SK-N-SH (cell line): ENCODE measurements at regions not wholly inside any gene's neighbourhood (a gene's known extent, or its start where the extent isn't known, plus 50 kb on each side); places are given as distances from the start of the nearest gene placed in this dataset.

Experiments used
- CTCF ChIA-PET: fragments of 300-600, 350-600 bp; formaldehyde crosslinking; extraction: SDS; loops from one replicate; lab custom pipeline; 2021; lab: Yijun Ruan, JAX
- POLR2A ChIA-PET: fragments of 350-600 bp; sonication (Branson Sonifier 250); formaldehyde crosslinking; extraction: SDS; loops from one replicate; lab custom pipeline; 2020; ENCODE audit warnings: antibody characterized with exemption, inconsistent platforms; lab: Yijun Ruan, JAX
- DNase-seq: peaks from one replicate; pipeline ENCODE4 v3.0.0; 2012
- H2AFZ ChIP-seq: fragments of 200-600 bp; sonication (generic); 2 replicates; pipeline ENCODE4 v1.8.1; 2016; ENCODE audit warnings: antibody characterized with exemption, mild to moderate bottlenecking, low read depth
- H3F3A ChIP-seq: fragments of 200-600 bp; sonication (generic); replicated peaks from 2 replicates; pipeline ENCODE3; 2016; ENCODE audit warnings: antibody characterized with exemption, mild to moderate bottlenecking; ENCODE audit not compliant: insufficient read depth
- H3K27ac ChIP-seq, 2 experiments: fragments of 200-500 bp in 1 of 2; fragments of 200-600 bp in 1 of 2; sonication (Bioruptor generic) in 1 of 2; sonication (generic), shearing (Covaris generic) in 1 of 2; 2 replicates each; pipeline versions ENCODE4 v1.5.1 to v1.6.1; 2014 to 2016; ENCODE audit warnings: low read depth in 2 of 2, inconsistent platforms in 1 of 2, low read length in 1 of 2, mild to moderate bottlenecking in 1 of 2, mixed read lengths in 1 of 2
- H3K27me3 ChIP-seq: fragments of 200-600 bp; sonication (generic), shearing (Covaris generic); 2 replicates; pipeline ENCODE4 v1.6.1; 2016; ENCODE audit warnings: mixed run types; ENCODE audit not compliant: insufficient read depth
- H3K36me3 ChIP-seq, 2 experiments: fragments of 200-500 bp in 1 of 2; fragments of 200-600 bp in 1 of 2; sonication (Bioruptor generic) in 1 of 2; sonication (generic) in 1 of 2; replicated peaks in 1 of 2; 2 replicates each; pipeline versions ENCODE3 to v1.5.1; 2014 to 2016; ENCODE audit warnings: low read length in 1 of 2, mild to moderate bottlenecking in 1 of 2; ENCODE audit not compliant: insufficient read depth in 2 of 2, control insufficient read depth in 1 of 2
- H3K4me1 ChIP-seq, 2 experiments: fragments of 200-500 bp in 1 of 2; fragments of 200-600 bp in 1 of 2; sonication (Bioruptor generic) in 1 of 2; sonication (generic), shearing (Covaris generic) in 1 of 2; 2 replicates each; pipeline versions ENCODE4 v1.5.1 to v1.6.1; 2014 to 2016; ENCODE audit warnings: low read depth in 1 of 2, low read length in 1 of 2, mixed run types in 1 of 2; ENCODE audit not compliant: insufficient read depth in 2 of 2, control insufficient read depth in 1 of 2
- H3K4me2 ChIP-seq: fragments of 200-600 bp; sonication (generic), shearing (Covaris generic); 2 replicates; pipeline ENCODE4 v1.6.1; 2017; ENCODE audit warnings: mixed run types
- H3K4me3 ChIP-seq, 2 experiments: fragments of 200-500 bp in 1 of 2; fragments of 200-600 bp in 1 of 2; sonication (Bioruptor generic) in 1 of 2; sonication (generic), shearing (Covaris generic) in 1 of 2; 2 replicates each; pipeline versions ENCODE4 v1.5.1 to v1.8.1; 2014 to 2016; ENCODE audit warnings: low read depth in 2 of 2, inconsistent platforms in 1 of 2, low read length in 1 of 2, mild to moderate bottlenecking in 1 of 2, mixed read lengths in 1 of 2, moderate library complexity in 1 of 2
- H3K79me2 ChIP-seq: fragments of 200-600 bp; sonication (generic); 2 replicates; pipeline ENCODE4 v1.8.1; 2017; ENCODE audit warnings: mild to moderate bottlenecking; ENCODE audit not compliant: insufficient read depth
- H3K9ac ChIP-seq: fragments of 200-600 bp; sonication (generic); 2 replicates; pipeline ENCODE4 v1.6.1; 2017; ENCODE audit warnings: mixed run types
- H3K9me2 ChIP-seq: fragments of 200-600 bp; sonication (generic); 2 replicates; pipeline ENCODE4 v1.6.1; 2017; ENCODE audit warnings: mixed run types
- H3K9me3 ChIP-seq: fragments of 200-600 bp; sonication (generic); 2 replicates; pipeline ENCODE4 v1.6.1; 2017; ENCODE audit warnings: mixed run types, mild to moderate bottlenecking, moderate library complexity
- H4K20me1 ChIP-seq: fragments of 200-600 bp; sonication (generic); 2 replicates; pipeline ENCODE4 v1.6.1; 2017; ENCODE audit warnings: mild to moderate bottlenecking, mixed run types; ENCODE audit not compliant: insufficient read depth
- ELF1 ChIP-seq: IDR thresholded peaks from 2 replicates; pipeline ENCODE4 v1.4.0; 2012
- EZH2phosphoT487 ChIP-seq: fragments of 200-600 bp; sonication (generic); IDR thresholded peaks from 2 replicates; pipeline ENCODE4 v1.6.1; 2017; ENCODE audit warnings: low read depth, mixed run types, mild to moderate bottlenecking, antibody characterized with exemption, moderate library complexity, borderline replicate concordance
- FOSL2 ChIP-seq: IDR thresholded peaks from 2 replicates; pipeline ENCODE4 v1.4.0; 2012; ENCODE audit warnings: low read depth, mild to moderate bottlenecking, moderate library complexity, borderline replicate concordance
- GABPA ChIP-seq: IDR thresholded peaks from 2 replicates; pipeline ENCODE4 v1.4.0; 2012; ENCODE audit warnings: low read depth, mild to moderate bottlenecking
- GATA2 ChIP-seq: sonication (generic); formaldehyde crosslinking; IDR thresholded peaks from 2 replicates; pipeline ENCODE4 v1.5.0; 2020; ENCODE audit warnings: mild to moderate bottlenecking, missing genetic modification reagents
- IRF3 ChIP-seq: fragments of 150-350 bp; IDR thresholded peaks from 2 replicates; pipeline ENCODE4 v1.6.1; 2016; ENCODE audit warnings: mild to moderate bottlenecking, low read depth, low read length
- JUND ChIP-seq: IDR thresholded peaks from 2 replicates; pipeline ENCODE4 v1.4.0; 2012
- MAX ChIP-seq: IDR thresholded peaks from 2 replicates; pipeline ENCODE4 v1.4.0; 2012; ENCODE audit warnings: low read depth
- MEF2A ChIP-seq: IDR thresholded peaks from 2 replicates; pipeline ENCODE4 v1.4.0; 2012; ENCODE audit warnings: low read depth, borderline replicate concordance
- MXI1 ChIP-seq: IDR thresholded peaks from 2 replicates; pipeline ENCODE4 v1.6.1; 2012; ENCODE audit warnings: mild to moderate bottlenecking, low read depth, low read length, improper control_type of control experiment
- PBX3 ChIP-seq: IDR thresholded peaks from 2 replicates; pipeline ENCODE4; 2012
- POLR2AphosphoS5 ChIP-seq: IDR thresholded peaks from 2 replicates; pipeline ENCODE4 v1.6.1; 2012; ENCODE audit warnings: low read depth, low read length
- RFX5 ChIP-seq: IDR thresholded peaks from 2 replicates; pipeline ENCODE4 v1.6.1; 2012; ENCODE audit warnings: mild to moderate bottlenecking, improper control_type of control experiment, low read length
- RXRA ChIP-seq: IDR thresholded peaks from 2 replicates; pipeline ENCODE4 v1.4.0; 2012; ENCODE audit warnings: low read depth, mild to moderate bottlenecking, borderline replicate concordance
- TAF1 ChIP-seq: IDR thresholded peaks from 2 replicates; pipeline ENCODE4 v1.6.1; 2012; ENCODE audit warnings: low read depth, mild to moderate bottlenecking, low read length, moderate library complexity, borderline replicate concordance
- TEAD4 ChIP-seq: IDR thresholded peaks from 2 replicates; pipeline ENCODE4 v1.4.0; 2012; ENCODE audit warnings: mild to moderate bottlenecking, borderline replicate concordance; ENCODE audit not compliant: insufficient read depth
- USF1 ChIP-seq: IDR thresholded peaks from 2 replicates; pipeline ENCODE4 v1.4.0; 2012; ENCODE audit warnings: low read depth, borderline replicate concordance
- YY1 ChIP-seq: IDR thresholded peaks from 2 replicates; pipeline ENCODE4 v1.4.0; 2012; ENCODE audit warnings: low read depth, mild to moderate bottlenecking
- ZBTB33 ChIP-seq: IDR thresholded peaks from 2 replicates; pipeline ENCODE4 v1.4.0; 2012; ENCODE audit warnings: low read depth, borderline replicate concordance
- WGBS: methylation state at CpG from one replicate; pipeline ENCODE4 v1.1.6; 2017; ENCODE audit warnings: low lambda C conversion rate; 5-methylcytosine and 5-hydroxymethylcytosine counted together

GRCh38 chr6:146925846-146926245 is 278.4 kb upstream of the STXBP5 start:
- POLR2A ChIA-PET, result no interaction called here
- Histone ChIP-seq H2AFZ (no peak overlapping the region), H3K9me3 (no peaks in the 10 kb centered on the region), H3K27ac (no peak overlapping the region), H3K4me2 (no peak overlapping the region), H3K27me3 (no peaks in the 10 kb centered on the region), H3K9ac (no peak overlapping the region), H3K4me3 (no peak overlapping the region), H3F3A (no peaks in the 10 kb centered on the region), H3K36me3 (no peaks in the 10 kb centered on the region), H3K79me2 (no peaks in the 10 kb centered on the region), H4K20me1 (no peaks in the 10 kb centered on the region), H3K4me1 (no peaks in the 10 kb centered on the region), H3K9me2 (no peaks in the 10 kb centered on the region; the same call in 1 of the 2 replicates)
- DNase-seq, result no peak
- 93% methylated on average over 3 of the region's 3 CpGs for WGBS
- no peak for TF ChIP-seq TEAD4
- TF ChIP-seq EZH2phosphoT487, result no peak
- TF ChIP-seq TAF1, result no peak
- TF ChIP-seq IRF3, result no peak
- CTCF ChIA-PET, result interaction anchor here (0.9 kb wide), 1 partner anchor 13 kb away, joined by 3 read pairs; no protein-coding TSS in a partner anchor

GRCh38 chr6:146928503-146928902 is 275.7 kb upstream of the STXBP5 start:
- Histone ChIP-seq H3K9ac (no peak overlapping the region), H4K20me1 (no peaks in the 10 kb centered on the region), H3K4me2 (no peak overlapping the region), H3K9me3 (no peaks in the 10 kb centered on the region), H3K4me1 (no peaks in the 10 kb centered on the region), H3F3A (no peaks in the 10 kb centered on the region), H2AFZ (no peak overlapping the region), H3K4me3 (no peak overlapping the region), H3K9me2 (no peaks in the 10 kb centered on the region; the same call in 1 of the 2 replicates), H3K27ac (no peak overlapping the region), H3K79me2 (no peaks in the 10 kb centered on the region), H3K36me3 (no peaks in the 10 kb centered on the region), H3K27me3 (no peaks in the 10 kb centered on the region)
- 93% methylated on average over 2 of the region's 2 CpGs for WGBS
- TF ChIP-seq IRF3 (no peak), USF1 (no peak), ELF1 (no peak), PBX3 (no peak), RXRA (no peak), YY1 (no peak), RFX5 (no peak), TAF1 (no peak), POLR2AphosphoS5 (no peak), JUND (no peak), ZBTB33 (no peak), MEF2A (no peak), EZH2phosphoT487 (no peak), MAX (no peak), GABPA (no peak), FOSL2 (no peak), MXI1 (no peak), GATA2 (CRISPR knock-in tag) (no peak)
- CTCF ChIA-PET, result interaction anchor here (1.5 kb wide), 1 partner anchor 25 kb away, joined by 4 read pairs; no protein-coding TSS in a partner anchor
- POLR2A ChIA-PET, result no interaction called here
- DNase-seq, result no peak
